Mucosa of descending colon (tissue), 3 donors: ENCODE measurements at regions not wholly inside any gene's neighbourhood (a gene's known extent, or its start where the extent isn't known, plus 50 kb on each side); places are given as distances from the start of the nearest gene placed in this dataset.

Experiments
- ATAC-seq: fragments of 200-7000 bp; cut with Tn5 transposase; one replicate; pipeline ENCODE4 v1.9.1; 2020; ENCODE audit warnings: mild to moderate bottlenecking, moderate library complexity
- DNase-seq, 3 donors: peaks; one replicate each; pipeline ENCODE4 v3.0.0-alpha.2; 2020
- H3K36me3 ChIP-seq: fragments of 200-600 bp; one replicate; pipeline ENCODE4 v1.8.0; 2021; ENCODE audit warnings: low read depth, mild to moderate bottlenecking
- H3K4me1 ChIP-seq: fragments of 200-600 bp; one replicate; pipeline ENCODE4 v1.8.0; 2021; ENCODE audit warnings: low read depth, mild to moderate bottlenecking
- H3K4me3 ChIP-seq: fragments of 200-600 bp; one replicate; pipeline ENCODE4 v1.8.0; 2021; ENCODE audit warnings: mild to moderate bottlenecking
- H3K9me3 ChIP-seq: fragments of 200-600 bp; one replicate; pipeline ENCODE4 v1.8.0; 2021; ENCODE audit warnings: mild to moderate bottlenecking
- CTCF ChIP-seq: fragments of 200-600 bp; IDR thresholded peaks from one replicate; pipeline ENCODE4 v1.8.0; 2022; ENCODE audit warnings: antibody characterized with exemption, mild to moderate bottlenecking
- intact Hi-C, 2 donors: fragments of 100-400 bp; cut with DNase I in 1 of 2; cut with micrococcal nuclease in 1 of 2; formaldehyde crosslinking; loops; one replicate each; pipeline versions ENCODE4 v1.11.0 to v1.11.1; 2022; cut with DNase I, micrococcal nuclease
- donor health status: DM: no; HTN: no; CAD: no; lungs with moderate emphysema.
- donor health status: DM: no; HTN: no; CAD: no.
- donor health status: DM: no; HTN: yes; CAD: no.

- intact Hi-C loops = no loop called here
- no peak for TF ChIP-seq CTCF
- H3K9me3 ChIP-seq = peaks cover 40% of the 10 kb centered on the region
- no peak overlapping the region for H3K4me3 ChIP-seq
- ATAC-seq = no peak
- no peaks in the 10 kb centered on the region for H3K4me1 ChIP-seq
- no peak for DNase-seq
- no peaks in the 10 kb centered on the region for H3K36me3 ChIP-seq
Observed at GRCh38 chr5:43993634-43994351, 390.8 kb downstream of the NNT start.

- H3K4me1 ChIP-seq = no peaks in the 10 kb centered on the region
- no peak overlapping the region for H3K4me3 ChIP-seq
- intact Hi-C loops = no loop called here
- no peaks in the 10 kb centered on the region for H3K36me3 ChIP-seq
- TF ChIP-seq CTCF = no peak
- ATAC-seq (no peak), DNase-seq (no peak)
- H3K9me3 ChIP-seq = peaks cover 30% of the 10 kb centered on the region
Observed at GRCh38 chr5:43985411-43985810, 382.4 kb downstream of the NNT start.

GRCh38 chr5:43981556-43981955 is 378.6 kb downstream of the NNT start:
- intact Hi-C loops = no loop called here
- H3K36me3 ChIP-seq = no peaks in the 10 kb centered on the region
- H3K4me3 ChIP-seq = no peak overlapping the region
- peaks cover 41% of the 10 kb centered on the region for H3K9me3 ChIP-seq
- TF ChIP-seq CTCF = no peak
- DNase-seq (no peak), ATAC-seq (no peak)
- H3K4me1 ChIP-seq = no peaks in the 10 kb centered on the region

- DNase-seq = no peak
- intact Hi-C loops = no loop called here
- no peak for ATAC-seq
- no peaks in the 10 kb centered on the region for H3K4me1 ChIP-seq
- H3K4me3 ChIP-seq = no peak overlapping the region
- peaks cover 18% of the 10 kb centered on the region for H3K9me3 ChIP-seq
- TF ChIP-seq CTCF = no peak
- no peaks in the 10 kb centered on the region for H3K36me3 ChIP-seq
Observed at GRCh38 chr5:43973908-43974307, 370.9 kb downstream of the NNT start.

GRCh38 chr5:43973318-43973717 is 370.3 kb downstream of the NNT start:
- H3K36me3 ChIP-seq = no peaks in the 10 kb centered on the region
- DNase-seq (no peak), ATAC-seq (no peak)

More at GRCh38 chr5:43973318-43973717, 370.3 kb downstream of the NNT start:
- peaks cover 17% of the 10 kb centered on the region for H3K9me3 ChIP-seq
- no peak overlapping the region for H3K4me3 ChIP-seq
- no peaks in the 10 kb centered on the region for H3K4me1 ChIP-seq
- intact Hi-C loops = no loop called here
- no peak for TF ChIP-seq CTCF
